ENCODE measurements at regions not wholly inside any gene's neighbourhood (a gene's known extent, or its start where the extent isn't known, plus 50 kb on each side); places are given as distances from the start of the nearest gene placed in this dataset.
"Not testable (repeated sequence)": the region's sequence is repeated elsewhere in the genome, so short reads cannot be mapped to it uniquely, and the experiment has no call there.

DNA sequence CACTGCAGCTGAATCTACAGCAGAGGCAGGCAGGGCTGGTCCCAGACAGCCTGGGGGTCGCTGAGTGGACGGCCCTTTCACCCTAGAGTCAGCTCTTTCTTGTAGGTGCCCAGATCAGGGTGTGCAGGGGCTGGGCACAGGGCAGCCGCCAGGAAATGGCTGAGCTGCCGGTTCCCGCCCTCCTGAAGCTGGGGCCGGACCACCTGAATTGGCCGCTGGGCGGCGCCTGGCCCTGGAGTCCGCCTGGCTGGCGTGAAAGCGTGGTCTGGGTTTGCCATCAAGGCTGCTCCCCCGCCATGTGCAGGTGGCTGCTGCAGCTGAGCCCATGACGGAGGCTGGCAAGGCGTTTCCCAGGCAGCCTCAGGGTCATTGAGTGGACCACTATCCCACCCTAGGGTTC, 85.7 kb downstream of the POTEM start:
- not testable (repeated sequence) for DNase-seq (ENCODE audit: low read depth in 2 of 2); H3K4me3 ChIP-seq (replicated peaks in 1 of 2; ENCODE audit: low read depth in 2 of 2, low read length in 2 of 2)

DNA sequence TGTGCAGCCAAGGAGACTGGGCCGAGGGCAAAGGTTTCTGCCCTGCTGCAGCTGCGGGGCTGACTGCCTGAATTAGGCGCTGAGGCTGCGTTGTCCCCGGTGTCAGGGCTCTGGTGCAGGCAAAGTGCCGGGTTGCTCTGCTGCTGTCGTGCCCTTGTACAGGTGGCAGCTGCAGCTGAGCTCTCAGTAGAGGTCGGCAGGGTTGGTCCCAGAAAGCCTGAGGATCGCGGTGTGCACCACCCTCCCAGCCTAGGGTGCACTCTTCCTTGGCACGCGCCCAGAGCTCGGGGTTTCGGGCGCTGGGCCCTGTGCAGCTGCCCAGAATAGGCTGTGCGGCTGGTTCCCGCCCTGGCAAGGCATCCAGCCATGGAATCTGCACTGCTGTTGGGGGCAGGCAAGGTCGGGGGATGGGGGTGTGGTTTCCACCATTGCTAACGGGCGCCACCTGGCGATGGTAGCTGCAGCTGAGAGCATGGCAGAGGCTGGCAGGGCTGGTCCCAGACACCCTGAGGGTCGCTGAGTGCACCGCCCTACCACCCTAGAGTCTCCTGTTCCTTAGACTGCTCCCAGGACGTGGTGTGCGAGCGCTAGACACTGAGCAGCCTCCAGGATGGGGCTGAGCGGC, 86.3 kb downstream of the POTEM start:
- DNase-seq (ENCODE audit: low read depth in 2 of 2), result not testable (repeated sequence)

DNA sequence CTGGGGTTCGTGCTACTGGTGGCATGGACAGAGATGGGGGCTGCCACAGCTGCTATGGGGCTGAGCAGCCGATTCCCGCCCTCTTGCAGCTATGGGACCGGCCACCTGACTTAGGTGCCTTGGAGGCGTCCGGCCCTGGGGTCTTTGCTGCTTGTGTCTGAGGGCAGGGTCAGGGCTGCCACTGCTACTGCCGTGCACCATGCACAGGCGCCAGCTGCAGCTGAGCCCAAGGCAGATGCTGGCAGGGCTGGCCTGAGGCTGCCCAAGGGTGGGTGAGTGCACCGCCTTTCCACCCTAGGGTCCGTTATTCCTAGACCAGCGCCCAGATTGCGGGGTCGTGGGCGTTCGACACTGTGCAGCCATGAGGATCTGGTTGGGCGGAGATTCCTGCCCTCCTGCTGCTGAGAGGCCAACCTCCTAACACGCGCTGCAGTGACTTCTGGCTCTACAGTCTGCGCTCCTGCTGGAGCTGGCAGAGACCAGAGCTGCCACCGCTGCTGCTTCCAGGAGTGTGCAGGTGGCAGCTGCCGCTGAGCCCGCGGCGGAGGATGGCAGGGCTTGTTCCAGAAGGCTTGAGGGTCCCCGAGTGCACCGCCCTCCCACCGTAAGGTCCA, 87.0 kb downstream of the POTEM start:
- not testable (repeated sequence) for H3K4me3 ChIP-seq (replicated peaks in 1 of 2; ENCODE audit: low read depth in 2 of 2, low read length in 2 of 2); DNase-seq (ENCODE audit: low read depth in 2 of 2)

More for the DNA sequence above, 86.3 kb downstream of the POTEM start:
- not testable (repeated sequence) for H3K4me3 ChIP-seq (replicated peaks in 1 of 2; ENCODE audit: low read depth in 2 of 2, low read length in 2 of 2)

DNA sequence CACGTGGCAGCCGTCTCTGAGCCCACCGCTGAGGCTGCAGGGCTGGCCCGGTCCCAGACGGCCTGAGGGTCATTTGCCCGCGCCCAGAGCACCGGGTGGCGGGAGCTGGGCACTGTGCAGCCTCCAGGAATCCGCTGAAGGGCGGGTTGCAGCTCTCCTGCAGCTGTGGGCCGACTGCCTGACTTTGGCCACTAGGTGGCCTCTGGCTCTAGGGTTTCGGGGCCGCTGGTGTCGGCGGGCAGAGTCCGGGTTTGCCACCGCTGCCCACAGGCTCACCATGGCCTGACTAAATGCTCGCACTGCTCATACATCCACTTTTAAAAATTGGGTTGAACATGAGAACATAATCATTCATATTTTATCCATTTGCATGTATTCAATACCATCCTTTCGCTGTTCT, 87.7 kb downstream of the POTEM start:
- not testable (repeated sequence) for DNase-seq (ENCODE audit: low read depth in 2 of 2); H3K4me3 ChIP-seq (replicated peaks in 1 of 2; ENCODE audit: low read depth in 2 of 2, low read length in 2 of 2)

DNA sequence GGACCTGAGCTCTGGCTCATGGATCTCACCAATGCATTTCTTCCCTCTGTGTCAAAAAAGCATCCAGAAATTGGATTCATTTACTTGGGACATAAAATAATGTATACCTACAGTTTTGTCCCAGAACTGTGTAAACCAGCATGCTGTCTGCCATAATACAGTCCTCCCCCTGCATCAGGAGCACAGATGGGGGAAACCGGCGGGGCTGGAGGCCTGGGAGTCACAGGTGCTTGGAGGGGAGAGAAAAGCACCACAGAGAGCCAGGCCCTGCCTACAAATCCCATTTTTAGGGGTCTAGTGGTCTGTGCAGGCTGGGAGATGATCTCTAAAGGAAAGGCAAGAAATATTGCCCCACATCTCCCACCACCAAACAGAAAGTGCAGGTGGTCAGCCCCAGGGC, 91.8 kb downstream of the POTEM start:
- DNase-seq (ENCODE audit: low read depth in 2 of 2); H3K4me3 ChIP-seq (replicated peaks in 1 of 2; ENCODE audit: low read depth in 2 of 2, low read length in 2 of 2): not testable (repeated sequence)

DNA sequence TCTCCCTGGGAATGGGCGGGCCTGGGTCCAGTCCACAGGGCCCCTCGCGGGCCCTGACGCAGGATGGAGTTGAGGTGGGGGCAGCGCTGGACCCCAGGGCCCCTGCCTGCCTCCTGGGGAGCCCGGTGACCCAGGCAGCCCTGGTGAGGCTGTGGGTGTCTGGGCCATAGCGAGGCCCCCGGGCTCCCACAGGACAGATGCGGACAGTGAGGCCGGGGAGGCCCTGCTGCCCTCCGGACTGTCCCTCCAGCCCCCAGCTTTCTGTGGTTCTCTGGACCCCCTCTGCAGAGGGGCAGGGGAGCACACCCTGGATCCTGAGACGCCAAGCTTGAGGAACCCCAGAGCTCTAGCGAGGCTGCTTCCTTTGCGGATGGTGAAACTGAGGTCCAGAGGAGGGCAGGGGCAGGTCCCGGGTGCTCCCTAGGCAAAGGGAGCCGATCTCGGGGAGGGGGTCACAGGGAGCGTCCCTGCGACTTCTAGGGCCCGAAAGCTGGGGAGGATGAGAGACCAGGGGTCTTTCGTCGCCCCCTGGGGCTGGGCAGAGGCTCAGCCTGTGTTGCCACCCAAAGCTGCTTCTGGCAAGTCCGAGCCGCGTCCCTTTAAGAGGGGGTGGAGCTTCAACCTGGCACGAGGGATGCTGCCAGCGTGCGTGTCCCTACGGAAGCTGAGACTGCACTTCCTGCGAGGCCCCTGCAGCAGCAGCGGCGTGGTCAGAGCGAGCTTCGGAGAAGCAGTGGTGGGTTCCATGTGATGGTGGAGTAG, 94.6 kb downstream of the POTEM start:
- not testable (repeated sequence) for DNase-seq (ENCODE audit: low read depth in 2 of 2); H3K4me3 ChIP-seq (replicated peaks in 1 of 2; ENCODE audit: low read depth in 2 of 2, low read length in 2 of 2)

DNA sequence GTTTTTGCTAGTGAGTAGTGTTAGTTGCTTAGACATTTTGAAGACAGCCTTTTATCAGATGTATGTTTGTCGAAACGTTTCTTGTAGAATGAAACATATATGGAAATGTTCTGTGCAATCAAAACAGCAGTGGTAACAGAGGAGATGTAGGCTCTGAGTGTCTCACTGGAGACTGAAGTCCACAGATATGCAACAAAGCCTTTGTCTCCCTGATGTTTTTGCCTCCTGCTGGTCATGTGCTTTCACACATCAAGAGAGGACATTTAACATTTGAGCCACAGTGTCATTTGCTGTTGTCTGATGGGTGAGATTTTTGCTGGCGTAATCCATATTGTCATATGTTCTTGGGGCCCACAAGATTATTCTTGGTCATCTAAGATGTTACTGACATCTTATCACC, 101.7 kb downstream of the POTEM start:
- H3K4me3 ChIP-seq (replicated peaks in 1 of 2; ENCODE audit: low read depth in 2 of 2, low read length in 2 of 2); DNase-seq (ENCODE audit: low read depth in 2 of 2): not testable (repeated sequence)

DNA sequence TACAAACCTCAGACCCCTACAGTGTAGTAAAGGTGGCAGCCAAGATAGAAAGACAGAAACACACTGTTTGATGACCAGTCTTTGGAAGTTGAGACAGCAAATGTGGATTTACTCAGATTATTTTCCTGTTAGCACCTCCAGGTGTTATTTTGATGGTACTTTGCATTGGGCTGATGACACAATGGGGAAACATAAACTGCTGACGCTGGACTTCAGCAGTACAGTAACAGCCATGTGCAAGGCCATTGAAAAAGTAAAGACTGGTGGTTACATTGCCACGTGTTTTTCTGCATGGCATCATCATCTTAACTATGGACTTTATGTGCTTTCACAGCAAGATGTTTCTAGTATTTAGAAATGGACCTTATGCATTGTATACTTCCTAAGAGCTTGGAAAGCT, 105.3 kb downstream of the POTEM start:
- not testable (repeated sequence) for DNase-seq (ENCODE audit: low read depth in 2 of 2); H3K4me3 ChIP-seq (replicated peaks in 1 of 2; ENCODE audit: low read depth in 2 of 2, low read length in 2 of 2)

DNA sequence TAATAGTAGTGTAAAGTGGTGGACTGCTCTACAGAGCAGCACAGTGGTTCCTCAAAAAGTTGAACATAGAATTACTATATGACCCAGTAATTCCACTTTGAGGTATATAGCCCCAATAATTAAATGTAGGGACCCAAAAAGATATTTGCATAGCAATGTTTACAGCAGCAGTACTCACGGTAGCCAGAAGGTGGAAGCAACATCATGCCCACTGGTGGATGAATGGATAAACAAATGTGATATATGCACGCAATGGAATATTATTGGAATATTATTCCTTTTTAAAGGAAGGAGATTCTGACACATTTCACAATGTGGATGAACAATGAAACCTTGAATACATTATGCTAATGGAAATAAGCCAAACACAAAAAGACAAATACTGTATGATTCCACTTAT, 121.4 kb downstream of the POTEM start:
- DNase-seq (ENCODE audit: low read depth in 2 of 2), result not testable (repeated sequence)

DNA sequence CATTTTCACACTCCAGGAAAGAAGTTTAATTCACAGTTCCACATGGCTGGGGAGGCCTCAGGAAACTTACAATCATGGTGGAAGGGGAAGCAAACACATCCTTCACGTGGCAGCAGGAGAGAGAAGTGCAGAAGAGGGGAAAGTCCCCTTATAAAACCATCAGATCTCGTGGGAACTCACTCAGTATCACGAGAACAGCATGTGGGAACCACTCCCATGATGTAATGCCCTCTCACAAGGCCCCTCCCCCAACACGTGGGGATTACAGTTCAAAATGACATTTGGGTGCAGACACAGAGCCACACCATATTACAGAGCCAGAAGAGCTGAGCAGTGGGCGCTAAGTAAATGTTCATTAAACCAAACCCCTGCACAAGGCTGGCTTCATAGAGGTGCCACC, 126.0 kb downstream of the POTEM start:
- DNase-seq (ENCODE audit: low read depth in 2 of 2); H3K4me3 ChIP-seq (replicated peaks in 1 of 2; ENCODE audit: low read depth in 2 of 2, low read length in 2 of 2): not testable (repeated sequence)

More for the DNA sequence above, 121.4 kb downstream of the POTEM start:
- H3K4me3 ChIP-seq (replicated peaks in 1 of 2; ENCODE audit: low read depth in 2 of 2, low read length in 2 of 2), result not testable (repeated sequence)

DNA sequence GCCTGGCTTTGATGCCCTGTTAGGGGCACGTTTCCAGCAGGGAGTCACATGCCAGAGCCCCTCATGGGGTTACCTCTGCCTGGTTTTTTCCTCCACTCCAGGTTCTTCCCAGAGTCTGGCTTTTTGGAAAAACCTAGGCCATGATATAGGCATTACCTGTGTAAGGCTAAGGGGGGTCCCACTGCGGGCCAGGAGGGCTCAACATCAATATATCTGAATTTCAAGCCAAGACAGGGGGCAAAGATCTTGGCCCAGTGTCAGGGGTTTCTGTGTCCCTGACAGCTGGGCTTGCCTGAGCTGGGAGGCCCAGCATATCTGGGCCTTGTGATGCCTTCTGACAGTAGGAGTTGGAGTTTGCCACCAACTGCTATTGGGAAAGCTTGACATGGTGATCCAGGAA, 127.5 kb downstream of the POTEM start:
- H3K4me3 ChIP-seq (replicated peaks in 1 of 2; ENCODE audit: low read depth in 2 of 2, low read length in 2 of 2), result not testable (repeated sequence)

DNA sequence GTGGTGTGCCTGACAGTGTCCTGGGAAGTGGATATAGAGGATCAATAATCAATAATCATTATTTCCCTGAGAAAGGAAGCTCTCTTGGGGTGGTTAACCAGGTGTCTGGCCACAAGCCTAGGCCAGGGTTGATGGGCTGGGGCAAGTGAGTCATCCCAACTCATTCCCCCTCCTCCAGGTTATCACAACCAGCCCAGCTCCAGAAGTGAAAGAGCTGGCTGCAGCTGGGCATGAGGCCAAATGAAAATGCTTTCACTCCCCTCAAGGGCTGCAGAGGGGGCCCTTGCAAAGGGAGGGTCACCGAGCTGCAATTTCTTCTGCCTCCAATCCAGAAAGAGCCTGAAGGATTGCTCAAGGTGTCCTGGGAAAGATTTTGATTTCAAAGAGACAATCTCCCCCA, 127.9 kb downstream of the POTEM start:
- not testable (repeated sequence) for H3K4me3 ChIP-seq (replicated peaks in 1 of 2; ENCODE audit: low read depth in 2 of 2, low read length in 2 of 2); DNase-seq (ENCODE audit: low read depth in 2 of 2)

More for the DNA sequence above, 127.5 kb downstream of the POTEM start:
- not testable (repeated sequence) for DNase-seq (ENCODE audit: low read depth in 2 of 2)

DNA sequence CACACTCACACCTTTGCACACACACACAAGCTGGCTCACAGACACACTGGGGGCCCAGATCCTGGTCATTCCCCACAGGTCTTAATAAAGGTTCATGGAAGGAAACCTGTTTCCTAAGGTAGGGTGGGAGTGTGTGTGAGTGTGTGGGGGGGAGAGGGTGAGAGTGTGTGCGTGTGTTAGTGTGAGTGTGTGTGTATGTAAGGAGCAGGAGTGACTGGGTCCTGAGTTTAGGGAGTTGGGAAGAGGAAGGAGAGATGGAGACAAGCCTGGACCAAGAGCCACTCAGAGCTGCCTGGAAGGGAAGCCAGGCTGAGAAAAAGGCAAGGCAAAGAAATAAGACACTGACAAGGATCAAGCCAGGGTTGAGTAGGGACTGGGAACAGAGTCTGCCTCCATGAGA, 129.2 kb downstream of the POTEM start:
- H3K4me3 ChIP-seq (replicated peaks in 1 of 2; ENCODE audit: low read depth in 2 of 2, low read length in 2 of 2); DNase-seq (ENCODE audit: low read depth in 2 of 2): not testable (repeated sequence)

DNA sequence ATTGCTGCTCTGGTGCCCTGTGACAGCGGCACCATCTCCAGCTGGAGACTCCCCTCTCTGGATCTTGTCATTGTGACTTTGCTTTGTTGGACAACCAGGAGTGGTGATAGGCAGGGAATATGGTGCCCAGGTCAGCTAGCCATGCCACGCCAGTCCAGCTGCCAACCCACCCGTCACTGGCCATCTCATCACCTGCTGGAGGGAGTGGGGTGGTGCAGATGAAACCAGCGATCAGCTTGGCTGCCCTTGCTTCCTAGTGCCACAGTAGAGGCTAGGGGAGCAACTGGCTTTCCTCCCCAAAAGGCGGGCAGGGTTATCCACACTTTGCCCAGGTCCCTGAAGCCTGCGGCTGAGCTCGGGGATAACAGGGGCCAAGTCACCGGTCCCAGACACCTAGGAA, 129.6 kb downstream of the POTEM start:
- DNase-seq (ENCODE audit: low read depth in 2 of 2); H3K4me3 ChIP-seq (replicated peaks in 1 of 2; ENCODE audit: low read depth in 2 of 2, low read length in 2 of 2): not testable (repeated sequence)

DNA sequence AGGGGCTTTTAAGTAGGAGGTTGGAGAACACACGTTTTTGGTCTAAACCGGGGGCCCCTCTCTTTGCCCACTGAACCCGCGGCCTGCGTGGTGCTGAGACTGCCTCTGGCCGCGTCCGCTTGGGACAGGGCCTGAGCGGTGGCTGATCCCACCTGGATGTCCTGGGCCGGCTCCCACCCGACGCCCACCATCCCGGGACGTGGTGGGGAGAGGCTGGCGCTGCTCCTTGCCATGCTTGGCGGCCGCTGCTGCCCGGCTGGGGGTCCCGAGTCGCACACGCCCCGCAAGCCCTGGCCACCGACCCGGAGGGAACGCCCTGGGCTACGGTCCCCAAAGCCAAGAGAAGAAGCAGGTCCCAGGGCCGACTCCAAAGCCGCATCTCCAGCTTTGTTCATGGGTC, 130.1 kb downstream of the POTEM start:
- not testable (repeated sequence) for DNase-seq (ENCODE audit: low read depth in 2 of 2); H3K4me3 ChIP-seq (replicated peaks in 1 of 2; ENCODE audit: low read depth in 2 of 2, low read length in 2 of 2)

DNA sequence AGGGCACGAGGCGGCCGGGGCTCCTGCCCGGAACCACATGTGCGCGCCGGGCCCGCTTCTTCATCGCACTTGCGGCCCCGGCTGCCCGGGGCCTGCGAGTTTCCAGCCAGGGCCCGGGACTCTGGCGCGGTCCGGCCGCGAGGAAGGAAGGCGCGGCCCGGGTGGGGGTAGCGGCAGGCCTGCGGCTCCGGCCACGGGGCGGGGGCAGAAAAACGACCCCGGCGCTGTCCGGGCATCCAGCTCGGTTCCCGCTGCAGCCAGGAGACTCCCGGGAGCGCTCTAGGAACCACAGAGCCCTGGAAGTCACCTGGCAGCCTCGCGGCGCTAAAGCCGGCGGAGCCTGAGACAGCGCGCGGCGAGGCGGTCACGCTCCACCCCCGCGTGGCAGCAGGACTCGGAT, 130.5 kb downstream of the POTEM start:
- DNase-seq (ENCODE audit: low read depth in 2 of 2); H3K4me3 ChIP-seq (replicated peaks in 1 of 2; ENCODE audit: low read depth in 2 of 2, low read length in 2 of 2): not testable (repeated sequence)

DNA sequence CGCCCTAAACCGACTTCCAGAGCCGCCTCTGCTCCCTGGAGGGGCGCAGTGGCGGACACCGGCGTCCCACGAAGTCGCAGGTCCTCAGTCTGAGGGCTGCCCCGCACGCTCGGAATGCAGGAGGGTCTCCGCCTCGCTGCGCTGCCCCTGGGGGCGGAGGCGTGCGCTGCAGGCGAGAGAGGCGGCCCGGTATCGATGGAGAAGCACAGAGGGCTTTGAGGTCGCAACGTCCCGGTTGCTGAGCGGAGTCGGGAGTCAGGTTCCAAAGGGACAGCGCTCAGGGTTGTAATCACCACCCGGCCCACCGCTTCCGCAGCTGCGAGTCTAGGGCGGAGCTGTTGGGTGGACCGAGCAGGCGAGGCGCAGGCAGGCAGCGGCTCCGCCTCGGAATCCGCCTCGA, 131.0 kb downstream of the POTEM start:
- not testable (repeated sequence) for DNase-seq (ENCODE audit: low read depth in 2 of 2); H3K4me3 ChIP-seq (replicated peaks in 1 of 2; ENCODE audit: low read depth in 2 of 2, low read length in 2 of 2)

DNA sequence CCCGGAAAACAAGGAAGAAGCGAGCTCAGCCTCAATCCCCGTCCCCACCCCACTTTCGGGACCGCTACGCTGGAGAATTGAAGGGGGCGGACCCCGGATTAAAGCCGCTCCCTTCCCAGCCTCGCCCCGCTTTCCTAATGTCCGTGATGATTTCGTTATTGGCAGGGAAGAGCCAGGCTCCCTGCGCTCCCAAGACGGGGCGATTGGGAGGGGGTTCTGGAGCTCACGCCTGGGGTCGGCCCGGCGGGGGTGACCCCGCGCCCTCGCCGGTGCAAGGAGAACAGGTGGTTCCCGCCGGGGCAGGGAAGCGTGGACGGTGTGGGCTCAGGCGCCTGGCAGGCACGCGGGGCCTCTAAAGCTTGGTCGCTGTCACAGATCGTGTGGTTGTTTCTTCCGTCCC, 131.5 kb downstream of the POTEM start:
- not testable (repeated sequence) for H3K4me3 ChIP-seq (replicated peaks in 1 of 2; ENCODE audit: low read depth in 2 of 2, low read length in 2 of 2); DNase-seq (ENCODE audit: low read depth in 2 of 2)

DNA sequence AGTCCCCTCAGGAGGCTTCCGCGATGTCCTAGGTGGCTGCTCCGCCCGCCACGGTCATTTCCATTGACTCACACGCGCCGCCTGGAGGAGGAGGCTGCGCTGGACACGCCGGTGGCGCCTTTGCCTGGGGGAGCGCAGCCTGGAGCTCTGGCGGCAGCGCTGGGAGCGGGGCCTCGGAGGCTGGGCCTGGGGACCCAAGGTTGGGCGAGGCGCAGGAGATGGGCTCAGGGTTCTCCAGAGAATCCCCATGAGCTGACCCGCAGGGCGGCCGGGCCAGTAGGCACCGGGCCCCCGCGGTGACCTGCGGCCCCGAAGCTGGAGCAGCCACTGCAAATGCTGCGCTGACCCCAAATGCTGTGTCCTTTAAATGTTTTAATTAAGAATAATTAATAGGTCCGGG, 132.1 kb downstream of the POTEM start:
- not testable (repeated sequence) for DNase-seq (ENCODE audit: low read depth in 2 of 2); H3K4me3 ChIP-seq (replicated peaks in 1 of 2; ENCODE audit: low read depth in 2 of 2, low read length in 2 of 2)
